NCI-H1694 (cell line): ENCODE measurements at regions not wholly inside any gene's neighbourhood (a gene's known extent, or its start where the extent isn't known, plus 50 kb on each side); places are given as distances from the start of the nearest gene placed in this dataset.
"Not testable (repeated sequence)": the region's sequence is repeated elsewhere in the genome, so short reads cannot be mapped to it uniquely, and the experiment has no call there.

ENCODE experiments used
- DNase-seq: peaks from one replicate; lab custom pipeline; 2025; lab: John Stamatoyannopoulos, UW

GRCh38 chr9:7467186-7467585 lies 332.4 kb downstream of the DMAC1 start:
- no peak for DNase-seq

- DNase-seq = no peak
Measured at GRCh38 chr9:7461791-7462190, 337.8 kb downstream of the DMAC1 start.

- no peak for DNase-seq
Measured at GRCh38 chr9:7456793-7457530, 342.6 kb downstream of the DMAC1 start.

GRCh38 chr9:7456377-7456776 lies 343.2 kb downstream of the DMAC1 start:
- DNase-seq = no peak

DNA sequence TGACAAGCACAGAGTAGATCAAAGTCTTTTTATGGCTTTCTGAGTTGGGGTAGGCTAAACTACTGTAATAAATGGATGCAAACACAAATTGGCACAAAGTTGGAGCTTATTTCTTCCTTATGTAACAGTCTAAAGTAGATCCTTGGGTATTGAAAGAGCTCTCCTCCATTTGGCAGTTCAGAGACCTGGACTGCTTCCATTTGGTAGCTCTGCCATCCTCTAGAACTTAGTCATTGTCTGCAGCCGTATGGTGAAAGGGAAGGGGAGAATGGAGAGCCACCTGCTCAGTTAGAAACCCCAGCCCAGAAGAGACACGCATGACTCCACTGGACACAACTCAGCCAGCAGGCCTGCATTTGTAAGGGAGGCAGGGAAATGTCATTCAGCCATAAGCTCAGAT lies 345.0 kb downstream of the DMAC1 start:
- DNase-seq = no peak

DNA sequence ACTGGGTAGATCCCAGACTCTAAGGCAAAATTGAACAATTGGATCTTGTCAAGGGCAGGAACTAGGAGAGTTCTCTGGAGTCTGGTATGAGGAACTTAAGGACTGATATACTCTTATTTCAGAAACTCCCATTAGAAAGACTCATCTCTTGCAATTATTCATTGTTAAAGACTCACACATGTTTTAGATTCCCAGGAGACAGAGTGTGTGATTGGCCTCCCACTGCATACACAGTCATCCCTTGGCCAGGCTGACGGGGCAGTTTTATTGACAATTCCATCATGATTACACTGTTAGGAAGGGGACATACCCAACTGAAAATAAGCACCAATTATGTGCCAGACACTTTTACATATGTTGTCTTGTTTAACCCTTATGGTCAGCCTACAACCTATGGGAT lies 347.2 kb downstream of the DMAC1 start:
- DNase-seq = no peak

GRCh38 chr9:7451062-7451461 lies 348.5 kb downstream of the DMAC1 start:
- DNase-seq = no peak

DNA sequence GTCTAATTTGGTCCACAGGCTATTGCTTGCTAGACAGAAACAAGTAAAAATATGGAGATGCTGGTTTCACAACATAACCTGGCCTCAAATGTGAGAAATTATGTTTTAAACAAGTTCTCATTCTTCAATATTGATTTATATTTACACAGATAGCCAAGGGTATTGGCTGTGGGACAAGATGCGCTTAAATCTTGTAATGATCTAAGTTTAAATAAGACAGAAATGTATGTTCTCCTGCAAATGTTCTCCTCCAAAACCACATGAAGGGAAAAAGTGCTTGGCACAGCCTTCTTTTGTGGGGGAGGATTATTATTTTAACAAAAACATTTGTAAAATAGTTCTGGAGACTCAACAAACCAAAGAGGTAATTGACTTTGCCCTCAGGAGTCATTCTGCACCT lies 356.0 kb downstream of the DMAC1 start:
- no peak for DNase-seq

DNA sequence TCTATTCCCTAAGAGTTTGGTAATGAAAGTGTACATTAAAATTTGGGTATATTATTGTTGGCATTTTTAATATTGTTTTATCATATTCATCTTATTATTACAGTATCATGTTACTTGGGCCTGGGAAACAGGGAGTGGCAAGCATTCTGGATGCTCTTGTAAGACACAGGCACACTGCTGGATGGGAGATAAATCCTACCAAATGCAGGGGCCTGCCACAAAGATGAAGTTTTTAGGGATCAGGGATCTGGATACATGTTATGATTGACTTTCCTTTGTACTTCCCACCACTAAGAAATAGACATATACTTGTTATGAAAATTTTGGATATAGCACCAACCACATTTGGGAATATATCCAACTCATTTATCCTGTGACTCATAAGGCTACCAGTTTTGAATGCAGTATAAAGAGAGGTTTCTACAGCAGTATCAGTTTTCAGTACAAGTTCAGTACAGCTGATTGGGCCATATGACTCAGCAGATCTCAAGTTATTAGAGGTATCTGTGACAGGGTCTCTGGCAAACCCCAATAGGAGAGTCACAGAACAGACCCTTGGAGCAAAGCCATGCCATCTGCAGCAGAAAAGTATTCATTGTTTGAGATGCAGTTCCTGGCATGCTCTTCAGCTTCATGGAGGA lies 360.1 kb downstream of the DMAC1 start:
- DNase-seq = no peak

GRCh38 chr9:7436754-7437153 lies 362.8 kb downstream of the DMAC1 start:
- DNase-seq = no peak

- no peak for DNase-seq
Measured at GRCh38 chr9:7433508-7434292, 365.9 kb downstream of the DMAC1 start.

DNA sequence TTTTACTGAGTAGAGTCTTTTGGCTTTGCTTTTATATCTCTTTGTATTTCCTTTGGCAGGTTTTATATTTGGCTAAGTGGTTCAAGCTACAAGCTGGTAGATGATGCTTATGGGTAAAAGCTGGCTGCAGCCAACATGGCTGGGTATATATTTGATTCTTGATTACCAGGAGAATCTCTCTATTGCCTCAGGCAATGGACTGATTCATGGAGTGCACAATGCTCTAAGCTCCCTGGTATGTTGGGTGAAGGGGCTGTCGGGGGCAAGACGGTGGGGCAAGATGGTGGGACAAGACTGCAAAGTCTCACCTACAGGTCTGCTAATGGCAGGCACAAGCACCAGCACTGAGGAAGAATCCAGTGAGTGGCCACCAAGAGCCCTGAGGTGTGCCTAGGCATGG lies 366.6 kb downstream of the DMAC1 start:
- no peak for DNase-seq

- DNase-seq = not testable (repeated sequence)
Measured at GRCh38 chr9:7417397-7417796, 382.2 kb downstream of the DMAC1 start.

DNA sequence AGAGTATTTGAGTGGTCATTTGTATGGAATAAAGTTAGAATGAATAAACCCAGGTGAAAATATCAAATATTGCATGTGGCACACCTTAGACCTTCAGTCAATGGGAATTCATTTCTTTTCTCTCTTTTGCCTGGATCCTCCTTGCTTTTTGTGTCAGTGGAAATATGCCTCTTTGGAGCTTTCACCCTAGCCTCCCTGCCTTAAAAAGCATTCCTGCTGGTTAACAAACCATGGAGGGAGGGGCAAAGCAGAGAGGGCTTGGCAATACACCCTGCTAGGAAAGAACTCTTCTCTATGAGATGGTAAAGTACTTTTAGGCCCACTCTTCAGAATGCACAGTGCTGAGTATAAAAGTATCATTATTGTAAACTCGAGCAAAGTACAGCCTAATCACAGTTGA lies 383.7 kb downstream of the DMAC1 start:
- DNase-seq = no peak

DNA sequence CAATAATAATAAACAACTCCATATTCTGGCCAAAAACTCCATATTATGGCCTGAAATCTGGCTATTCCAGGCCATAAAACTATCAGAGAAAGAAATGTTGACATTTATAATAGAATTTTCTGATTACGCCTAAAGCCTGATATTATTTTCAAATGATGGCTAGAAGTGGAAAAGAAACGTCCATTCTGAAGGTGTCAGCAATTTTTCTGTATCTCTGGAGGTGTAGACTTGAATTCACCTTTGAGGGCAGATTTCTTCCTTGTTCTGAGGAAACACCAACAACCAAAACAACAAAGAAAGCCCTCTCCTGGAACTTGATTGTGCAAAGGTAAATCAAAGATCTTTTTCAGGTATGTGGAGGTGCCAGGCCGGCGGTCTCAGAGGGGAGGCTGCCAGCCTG lies 390.7 kb downstream of the DMAC1 start:
- no peak for DNase-seq

GRCh38 chr9:7407246-7407645 lies 392.3 kb downstream of the DMAC1 start:
- no peak for DNase-seq

- DNase-seq = no peak
Measured at GRCh38 chr9:7405924-7406604, 393.5 kb downstream of the DMAC1 start.

DNA sequence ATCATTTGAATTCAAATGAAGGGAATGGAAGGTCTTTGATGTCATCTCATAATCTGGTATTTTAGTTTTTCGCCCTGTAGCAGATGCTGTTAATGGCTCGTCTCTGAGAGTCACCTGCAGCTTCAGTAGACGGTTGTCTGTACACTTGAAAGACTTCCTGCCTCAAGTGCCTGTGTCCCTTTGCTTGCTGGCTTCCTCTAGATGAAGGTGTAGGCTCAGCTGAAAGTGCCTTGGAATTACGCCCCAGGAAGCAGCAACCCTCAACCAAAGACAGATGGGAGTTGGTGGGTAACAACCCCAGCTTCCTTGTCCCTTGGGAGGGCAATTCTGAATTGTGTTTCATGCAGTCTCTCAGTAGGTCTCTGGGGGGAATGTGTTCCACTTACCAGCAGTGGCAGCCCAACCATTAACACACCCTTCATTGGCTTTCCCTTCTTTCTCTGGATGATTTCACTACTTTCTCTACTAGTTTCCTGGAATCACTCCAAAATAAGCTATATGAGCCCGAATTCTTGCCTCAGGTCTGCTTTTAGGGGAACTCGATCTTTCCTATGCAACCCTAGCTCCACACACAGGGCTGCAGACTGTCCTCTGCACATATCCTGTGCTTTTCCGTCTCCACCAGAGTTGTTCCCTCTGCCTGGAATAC lies 395.6 kb downstream of the DMAC1 start:
- no peak for DNase-seq

DNA sequence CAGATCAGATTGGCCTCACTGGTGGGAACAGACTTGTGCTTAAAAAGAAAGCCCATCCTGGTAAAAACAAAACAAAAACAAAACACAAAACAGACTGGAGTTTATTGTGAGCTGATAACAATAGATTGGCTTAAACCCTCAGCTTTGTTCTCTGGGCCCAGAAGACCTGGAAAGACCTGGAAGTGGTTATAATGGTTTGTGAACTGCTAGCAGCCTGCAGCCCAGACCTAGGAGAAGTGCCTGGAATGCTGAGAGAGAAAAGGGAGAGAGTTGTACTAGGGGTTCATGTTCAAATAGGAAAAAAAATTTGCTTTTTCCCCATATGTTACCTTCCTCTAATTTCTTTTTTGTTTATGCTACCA lies 396.6 kb downstream of the DMAC1 start:
- no peak for DNase-seq

GRCh38 chr9:7402334-7403027 lies 397.1 kb downstream of the DMAC1 start:
- no peak for DNase-seq

GRCh38 chr9:7401116-7401515 lies 398.5 kb downstream of the DMAC1 start:
- no peak for DNase-seq
